ENCODE measurements at regions not wholly inside any gene's neighbourhood (a gene's known extent, or its start where the extent isn't known, plus 50 kb on each side); places are given as distances from the start of the nearest gene placed in this dataset.

DNA sequence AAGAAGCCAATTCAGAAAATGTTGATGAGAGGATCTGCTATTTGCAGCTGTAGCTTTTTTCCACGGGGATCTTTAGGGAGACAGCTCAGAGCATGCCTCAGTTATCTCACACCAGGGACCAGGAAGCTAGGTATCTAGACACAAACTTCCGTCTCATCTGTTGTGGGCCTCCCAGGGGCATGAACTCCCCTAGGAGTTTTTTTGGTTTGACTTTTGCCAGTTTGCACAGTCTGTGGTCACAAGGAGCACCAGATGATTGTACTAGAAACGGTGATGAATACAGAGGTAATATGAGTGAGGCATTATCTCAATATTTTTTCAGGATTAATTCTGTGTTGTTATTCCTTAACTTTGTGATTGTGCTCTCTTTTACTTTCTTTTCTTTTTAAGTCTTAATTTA lies 533.2 kb upstream of the SEMA6A start:
- Mint-ChIP-seq H3K27me3 (ENCODE audit: insufficient read depth, low read depth, poor library complexity) (no peaks in the 10 kb centered on the region), H3K36me3 (ENCODE audit: low read depth) (peaks cover 12% of the 10 kb centered on the region; the same call in 2 of the 3 replicates), H3K4me1 (peaks cover 17% of the 10 kb centered on the region), H3K27ac (no peak overlapping the region), H3K9me3 (peaks cover 22% of the 10 kb centered on the region), H3K4me3 (no peak overlapping the region)
- ATAC-seq (no peak), DNase-seq (ENCODE audit: low spot score) (no peak)
- H3K27ac ChIP-seq (ENCODE audit: low read depth): no peak overlapping the region
- no peaks in the 10 kb centered on the region for H3F3A ChIP-seq (replicated peaks; ENCODE audit: low read depth)
- H3K4me3 ChIP-seq: no peak overlapping the region
- TF ChIP-seq STAT1 (IDR thresholded peaks at IDR 0.05; ENCODE audit: unreplicated experiment) (no peak), EZH2 (IDR thresholded peaks at IDR 0.05; ENCODE audit: low read depth, unreplicated experiment) (no peak), ZNF114 (CRISPR knock-in tag; IDR thresholded peaks at IDR 0.05) (no peak), POLR2AphosphoS5 (IDR thresholded peaks at IDR 0.05; ENCODE audit: low read depth) (no peak), EZH2phosphoT487 (IDR thresholded peaks at IDR 0.05; ENCODE audit: unreplicated experiment) (no peak), NANOG (IDR thresholded peaks at IDR 0.05; ENCODE audit: borderline replicate concordance) (no peak), CREB1 (CRISPR knock-in tag; IDR thresholded peaks at IDR 0.05; ENCODE audit: low read depth) (no peak), JUNB (IDR thresholded peaks at IDR 0.05; ENCODE audit: unreplicated experiment) (no peak)
- TF ChIP-seq, protein P1, sequence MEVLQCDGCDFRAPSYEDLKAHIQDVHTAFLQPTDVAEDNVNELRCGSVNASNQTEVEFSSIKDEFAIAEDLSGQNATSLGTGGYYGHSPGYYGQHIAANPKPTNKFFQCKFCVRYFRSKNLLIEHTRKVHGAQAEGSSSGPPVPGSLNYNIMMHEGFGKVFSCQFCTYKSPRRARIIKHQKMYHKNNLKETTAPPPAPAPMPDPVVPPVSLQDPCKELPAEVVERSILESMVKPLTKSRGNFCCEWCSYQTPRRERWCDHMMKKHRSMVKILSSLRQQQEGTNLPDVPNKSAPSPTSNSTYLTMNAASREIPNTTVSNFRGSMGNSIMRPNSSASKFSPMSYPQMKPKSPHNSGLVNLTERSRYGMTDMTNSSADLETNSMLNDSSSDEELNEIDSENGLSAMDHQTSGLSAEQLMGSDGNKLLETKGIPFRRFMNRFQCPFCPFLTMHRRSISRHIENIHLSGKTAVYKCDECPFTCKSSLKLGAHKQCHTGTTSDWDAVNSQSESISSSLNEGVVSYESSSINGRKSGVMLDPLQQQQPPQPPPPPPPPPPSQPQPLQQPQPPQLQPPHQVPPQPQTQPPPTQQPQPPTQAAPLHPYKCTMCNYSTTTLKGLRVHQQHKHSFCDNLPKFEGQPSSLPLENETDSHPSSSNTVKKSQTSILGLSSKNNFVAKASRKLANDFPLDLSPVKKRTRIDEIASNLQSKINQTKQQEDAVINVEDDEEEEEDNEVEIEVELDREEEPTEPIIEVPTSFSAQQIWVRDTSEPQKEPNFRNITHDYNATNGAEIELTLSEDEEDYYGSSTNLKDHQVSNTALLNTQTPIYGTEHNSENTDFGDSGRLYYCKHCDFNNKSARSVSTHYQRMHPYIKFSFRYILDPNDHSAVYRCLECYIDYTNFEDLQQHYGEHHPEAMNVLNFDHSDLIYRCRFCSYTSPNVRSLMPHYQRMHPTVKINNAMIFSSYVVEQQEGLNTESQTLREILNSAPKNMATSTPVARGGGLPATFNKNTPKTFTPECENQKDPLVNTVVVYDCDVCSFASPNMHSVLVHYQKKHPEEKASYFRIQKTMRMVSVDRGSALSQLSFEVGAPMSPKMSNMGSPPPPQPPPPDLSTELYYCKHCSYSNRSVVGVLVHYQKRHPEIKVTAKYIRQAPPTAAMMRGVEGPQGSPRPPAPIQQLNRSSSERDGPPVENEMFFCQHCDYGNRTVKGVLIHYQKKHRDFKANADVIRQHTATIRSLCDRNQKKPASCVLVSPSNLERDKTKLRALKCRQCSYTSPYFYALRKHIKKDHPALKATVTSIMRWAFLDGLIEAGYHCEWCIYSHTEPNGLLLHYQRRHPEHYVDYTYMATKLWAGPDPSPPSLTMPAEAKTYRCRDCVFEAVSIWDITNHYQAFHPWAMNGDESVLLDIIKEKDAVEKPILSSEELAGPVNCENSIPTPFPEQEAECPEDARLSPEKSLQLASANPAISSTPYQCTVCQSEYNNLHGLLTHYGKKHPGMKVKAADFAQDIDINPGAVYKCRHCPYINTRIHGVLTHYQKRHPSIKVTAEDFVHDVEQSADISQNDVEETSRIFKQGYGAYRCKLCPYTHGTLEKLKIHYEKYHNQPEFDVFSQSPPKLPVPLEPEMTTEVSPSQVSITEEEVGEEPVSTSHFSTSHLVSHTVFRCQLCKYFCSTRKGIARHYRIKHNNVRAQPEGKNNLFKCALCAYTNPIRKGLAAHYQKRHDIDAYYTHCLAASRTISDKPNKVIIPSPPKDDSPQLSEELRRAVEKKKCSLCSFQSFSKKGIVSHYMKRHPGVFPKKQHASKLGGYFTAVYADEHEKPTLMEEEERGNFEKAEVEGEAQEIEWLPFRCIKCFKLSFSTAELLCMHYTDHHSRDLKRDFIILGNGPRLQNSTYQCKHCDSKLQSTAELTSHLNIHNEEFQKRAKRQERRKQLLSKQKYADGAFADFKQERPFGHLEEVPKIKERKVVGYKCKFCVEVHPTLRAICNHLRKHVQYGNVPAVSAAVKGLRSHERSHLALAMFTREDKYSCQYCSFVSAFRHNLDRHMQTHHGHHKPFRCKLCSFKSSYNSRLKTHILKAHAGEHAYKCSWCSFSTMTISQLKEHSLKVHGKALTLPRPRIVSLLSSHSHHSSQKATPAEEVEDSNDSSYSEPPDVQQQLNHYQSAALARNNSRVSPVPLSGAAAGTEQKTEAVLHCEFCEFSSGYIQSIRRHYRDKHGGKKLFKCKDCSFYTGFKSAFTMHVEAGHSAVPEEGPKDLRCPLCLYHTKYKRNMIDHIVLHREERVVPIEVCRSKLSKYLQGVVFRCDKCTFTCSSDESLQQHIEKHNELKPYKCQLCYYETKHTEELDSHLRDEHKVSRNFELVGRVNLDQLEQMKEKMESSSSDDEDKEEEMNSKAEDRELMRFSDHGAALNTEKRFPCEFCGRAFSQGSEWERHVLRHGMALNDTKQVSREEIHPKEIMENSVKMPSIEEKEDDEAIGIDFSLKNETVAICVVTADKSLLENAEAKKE (CRISPR knock-in tag; IDR thresholded peaks at IDR 0.05): no peak
- TF ChIP-seq, protein P2, sequence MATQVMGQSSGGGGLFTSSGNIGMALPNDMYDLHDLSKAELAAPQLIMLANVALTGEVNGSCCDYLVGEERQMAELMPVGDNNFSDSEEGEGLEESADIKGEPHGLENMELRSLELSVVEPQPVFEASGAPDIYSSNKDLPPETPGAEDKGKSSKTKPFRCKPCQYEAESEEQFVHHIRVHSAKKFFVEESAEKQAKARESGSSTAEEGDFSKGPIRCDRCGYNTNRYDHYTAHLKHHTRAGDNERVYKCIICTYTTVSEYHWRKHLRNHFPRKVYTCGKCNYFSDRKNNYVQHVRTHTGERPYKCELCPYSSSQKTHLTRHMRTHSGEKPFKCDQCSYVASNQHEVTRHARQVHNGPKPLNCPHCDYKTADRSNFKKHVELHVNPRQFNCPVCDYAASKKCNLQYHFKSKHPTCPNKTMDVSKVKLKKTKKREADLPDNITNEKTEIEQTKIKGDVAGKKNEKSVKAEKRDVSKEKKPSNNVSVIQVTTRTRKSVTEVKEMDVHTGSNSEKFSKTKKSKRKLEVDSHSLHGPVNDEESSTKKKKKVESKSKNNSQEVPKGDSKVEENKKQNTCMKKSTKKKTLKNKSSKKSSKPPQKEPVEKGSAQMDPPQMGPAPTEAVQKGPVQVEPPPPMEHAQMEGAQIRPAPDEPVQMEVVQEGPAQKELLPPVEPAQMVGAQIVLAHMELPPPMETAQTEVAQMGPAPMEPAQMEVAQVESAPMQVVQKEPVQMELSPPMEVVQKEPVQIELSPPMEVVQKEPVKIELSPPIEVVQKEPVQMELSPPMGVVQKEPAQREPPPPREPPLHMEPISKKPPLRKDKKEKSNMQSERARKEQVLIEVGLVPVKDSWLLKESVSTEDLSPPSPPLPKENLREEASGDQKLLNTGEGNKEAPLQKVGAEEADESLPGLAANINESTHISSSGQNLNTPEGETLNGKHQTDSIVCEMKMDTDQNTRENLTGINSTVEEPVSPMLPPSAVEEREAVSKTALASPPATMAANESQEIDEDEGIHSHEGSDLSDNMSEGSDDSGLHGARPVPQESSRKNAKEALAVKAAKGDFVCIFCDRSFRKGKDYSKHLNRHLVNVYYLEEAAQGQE (IDR thresholded peaks at IDR 0.05; ENCODE audit: unreplicated experiment): no peak
- TF ChIP-seq, protein P3, sequence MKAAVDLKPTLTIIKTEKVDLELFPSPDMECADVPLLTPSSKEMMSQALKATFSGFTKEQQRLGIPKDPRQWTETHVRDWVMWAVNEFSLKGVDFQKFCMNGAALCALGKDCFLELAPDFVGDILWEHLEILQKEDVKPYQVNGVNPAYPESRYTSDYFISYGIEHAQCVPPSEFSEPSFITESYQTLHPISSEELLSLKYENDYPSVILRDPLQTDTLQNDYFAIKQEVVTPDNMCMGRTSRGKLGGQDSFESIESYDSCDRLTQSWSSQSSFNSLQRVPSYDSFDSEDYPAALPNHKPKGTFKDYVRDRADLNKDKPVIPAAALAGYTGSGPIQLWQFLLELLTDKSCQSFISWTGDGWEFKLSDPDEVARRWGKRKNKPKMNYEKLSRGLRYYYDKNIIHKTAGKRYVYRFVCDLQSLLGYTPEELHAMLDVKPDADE (IDR thresholded peaks at IDR 0.05): no peak
- H3K36me3 ChIP-seq (ENCODE audit: insufficient read depth): peaks cover 4% of the 10 kb centered on the region; the same call in 1 of the 2 replicates
- no peaks in the 10 kb centered on the region for H3K79me2 ChIP-seq (replicated peaks; ENCODE audit: insufficient read depth)
- no peaks in the 10 kb centered on the region for H3K27me3 ChIP-seq (ENCODE audit: insufficient read depth)
- H3K9me2 ChIP-seq (ENCODE audit: insufficient read depth): no peaks in the 10 kb centered on the region; the same call in none of the 2 replicates
- no peaks in the 10 kb centered on the region for H4K20me1 ChIP-seq (replicated peaks; ENCODE audit: insufficient read depth)
- no peak overlapping the region for H3K4me2 ChIP-seq
- H3K4me1 ChIP-seq (ENCODE audit: insufficient read depth): peaks cover 17% of the 10 kb centered on the region
- no peak overlapping the region for H2AFZ ChIP-seq

Data from GM23338 (cell line).